ENCODE measurements at regions not wholly inside any gene's neighbourhood (a gene's known extent, or its start where the extent isn't known, plus 50 kb on each side); places are given as distances from the start of the nearest gene placed in this dataset.

DNA sequence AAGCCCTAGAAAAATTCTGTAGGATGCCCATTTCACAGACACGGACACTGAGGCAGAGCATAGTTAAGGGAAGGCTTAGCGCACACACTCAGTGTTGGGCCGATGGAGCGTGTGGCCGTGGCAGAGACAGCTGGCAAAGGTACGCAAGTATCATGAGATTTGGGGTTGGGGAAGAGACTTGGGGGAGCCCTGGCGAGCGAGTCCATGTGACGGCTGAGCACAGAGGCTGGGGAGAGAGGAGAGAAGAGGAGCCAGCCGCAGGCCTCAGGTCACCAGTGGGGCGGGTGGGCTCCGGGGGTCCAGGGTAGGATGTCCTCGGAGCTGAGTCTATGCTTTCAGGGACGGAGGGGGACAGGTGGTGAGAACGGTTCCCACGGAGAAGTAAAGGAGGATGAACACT, 311.3 kb downstream of the CTTN start:
- Histone ChIP-seq H3K4me3 (no peak overlapping the region), H3K27ac (no peak overlapping the region), H3K9me3 (no peaks in the 10 kb centered on the region), H3K4me1 (no peaks in the 10 kb centered on the region), H3K27me3 (peaks cover 0 to 46% of the 10 kb centered on the region in 2 donors), H3K36me3 (no peaks in the 10 kb centered on the region)
- no peak for TF ChIP-seq CTCF (IDR thresholded peaks at IDR 0.05)
- intact Hi-C loops (cut with DNase I; ENCODE audit: low total_unique reads) = no loop called here
- DNase-seq = no peak

GRCh38 chr11:70710192-70710591, 311.9 kb downstream of the CTTN start:
- TF ChIP-seq CTCF (IDR thresholded peaks at IDR 0.05) = no peak
- Histone ChIP-seq H3K4me3 (no peak overlapping the region), H3K4me1 (no peaks in the 10 kb centered on the region), H3K27ac (no peak overlapping the region), H3K27me3 (peaks cover 0 to 51% of the 10 kb centered on the region in 2 donors), H3K9me3 (no peaks in the 10 kb centered on the region), H3K36me3 (no peaks in the 10 kb centered on the region)
- intact Hi-C loops (cut with DNase I; ENCODE audit: low total_unique reads) = no loop called here
- DNase-seq = no peak

GRCh38 chr11:70710601-70711000, 312.3 kb downstream of the CTTN start:
- Histone ChIP-seq H3K27me3 (peaks cover 0 to 55% of the 10 kb centered on the region in 2 donors), H3K4me1 (no peaks in the 10 kb centered on the region), H3K27ac (no peak overlapping the region), H3K4me3 (no peak overlapping the region), H3K36me3 (no peaks in the 10 kb centered on the region), H3K9me3 (no peaks in the 10 kb centered on the region)
- no peak for TF ChIP-seq CTCF (IDR thresholded peaks at IDR 0.05)
- DNase-seq = no peak
- intact Hi-C loops (cut with DNase I; ENCODE audit: low total_unique reads) = no loop called here

DNA sequence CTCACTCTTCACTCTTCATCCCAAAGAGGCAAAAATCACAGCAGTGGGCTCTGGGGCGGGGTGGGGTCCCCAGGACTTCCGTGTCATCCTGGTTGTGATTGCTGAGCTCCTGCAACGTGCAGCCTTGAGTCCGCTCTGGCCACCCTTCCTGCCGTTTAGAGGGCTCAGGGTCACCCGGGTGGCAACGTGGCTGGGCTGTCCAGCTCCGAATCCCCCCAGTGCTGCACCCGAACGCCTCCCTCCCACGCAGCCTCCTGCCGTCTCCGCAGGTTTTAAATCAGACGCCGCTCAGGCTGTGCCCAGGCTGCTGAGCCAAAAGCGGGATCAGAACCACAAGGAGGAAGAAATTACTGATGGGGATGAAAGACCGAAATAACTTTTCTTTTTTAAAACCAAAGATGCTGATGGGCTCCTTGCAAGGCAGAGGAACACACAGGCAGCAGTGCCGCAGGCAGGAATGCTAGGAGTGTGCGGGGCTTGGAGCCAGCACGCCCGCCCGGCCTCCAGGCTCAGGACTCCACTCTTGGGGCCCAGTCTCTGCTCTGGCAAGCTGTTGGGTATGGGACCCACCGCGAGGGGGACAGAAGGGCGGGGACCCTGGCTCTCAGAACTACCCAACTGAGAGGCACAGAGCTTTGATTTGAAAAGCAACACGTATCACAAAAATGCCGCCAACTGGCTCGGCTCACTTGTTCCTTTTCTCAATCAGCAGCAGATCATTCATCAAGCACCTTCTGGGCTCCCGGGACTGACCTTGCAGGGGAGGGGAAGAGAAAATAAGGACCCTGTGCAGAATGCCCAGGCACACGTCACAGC, 313.0 kb downstream of the CTTN start:
- DNase-seq = no peak
- no peaks in the 10 kb centered on the region for H3K4me1 ChIP-seq
- no peaks in the 10 kb centered on the region for H3K9me3 ChIP-seq
- H3K27ac ChIP-seq = no peak overlapping the region
- no peaks in the 10 kb centered on the region for H3K36me3 ChIP-seq
- H3K4me3 ChIP-seq = no peak overlapping the region
- intact Hi-C loops (cut with DNase I; ENCODE audit: low total_unique reads) = no loop called here
- peaks cover 0 to 62% of the 10 kb centered on the region in 2 donors for H3K27me3 ChIP-seq
- TF ChIP-seq CTCF (IDR thresholded peaks at IDR 0.05) = no peak

- Histone ChIP-seq H3K9me3 (no peaks in the 10 kb centered on the region), H3K4me1 (no peaks in the 10 kb centered on the region), H3K27me3 (peaks cover 0 to 67% of the 10 kb centered on the region in 2 donors), H3K36me3 (no peaks in the 10 kb centered on the region), H3K4me3 (no peak overlapping the region), H3K27ac (no peak overlapping the region)
- intact Hi-C loops (cut with DNase I; ENCODE audit: low total_unique reads) = no loop called here
- TF ChIP-seq CTCF (IDR thresholded peaks at IDR 0.05) = no peak
- DNase-seq = no peak
These were observed 313.5 kb downstream of the CTTN start for GRCh38 chr11:70711911-70712185.

- H3K9me3 ChIP-seq = no peaks in the 10 kb centered on the region
- H3K36me3 ChIP-seq = no peaks in the 10 kb centered on the region
- no peak for DNase-seq
- H3K4me3 ChIP-seq = no peak overlapping the region
- intact Hi-C loops (cut with DNase I; ENCODE audit: low total_unique reads) = no loop called here
- peaks cover 0 to 73% of the 10 kb centered on the region in 2 donors for H3K27me3 ChIP-seq
- no peak for TF ChIP-seq CTCF (IDR thresholded peaks at IDR 0.05)
- no peaks in the 10 kb centered on the region for H3K4me1 ChIP-seq
- H3K27ac ChIP-seq = no peak overlapping the region
These were observed 314.1 kb downstream of the CTTN start for GRCh38 chr11:70712471-70712870.
